ENCODE measurements at regions not wholly inside any gene's neighbourhood (a gene's known extent, or its start where the extent isn't known, plus 50 kb on each side); places are given as distances from the start of the nearest gene placed in this dataset.

- Histone ChIP-seq H3K4me1 (replicated peaks in 1 of 4; ENCODE audit: control insufficient read depth in 3 of 4, insufficient read depth in 4 of 4, low read length in 3 of 4) (no peaks in the 10 kb centered on the region), H2BK20ac (ENCODE audit: low read length) (no peak overlapping the region), H4K5ac (ENCODE audit: insufficient read length, low read depth, low read length) (no peak overlapping the region), H3K79me2 (ENCODE audit: control insufficient read depth in 1 of 2, insufficient read depth in 2 of 2, low read length in 2 of 2) (no peaks in the 10 kb centered on the region), H3K14ac (ENCODE audit: insufficient read length) (no peak overlapping the region), H3K23ac (ENCODE audit: insufficient read length) (no peak overlapping the region), H3K4me2 (ENCODE audit: insufficient read depth in 1 of 2, low read depth in 2 of 2, low read length in 2 of 2) (no peak overlapping the region), H3K9ac (replicated peaks in 1 of 4; ENCODE audit: extremely low read depth in 1 of 4, low read depth in 3 of 4, low read length in 3 of 4) (no peak overlapping the region), H3K36me3 (ENCODE audit: control insufficient read depth in 2 of 4, insufficient read depth in 4 of 4, low read length in 3 of 4) (no peaks in the 10 kb centered on the region), H2BK12ac (ENCODE audit: low read depth, low read length) (no peak overlapping the region), H3K79me1 (ENCODE audit: low read depth, low read length) (no peaks in the 10 kb centered on the region), H3K27me3 (replicated peaks in 1 of 4; ENCODE audit: control insufficient read depth in 3 of 4, extremely low read depth in 1 of 4, insufficient read depth in 3 of 4, low read length in 3 of 4) (no peaks in the 10 kb centered on the region), H3K18ac (ENCODE audit: extremely low read depth, low read length) (no peak overlapping the region), H4K8ac (ENCODE audit: extremely low read depth, insufficient read depth, low read length) (no peak overlapping the region), H3K4me3 (ENCODE audit: extremely low read depth in 1 of 4, insufficient read depth in 2 of 4, low read depth in 3 of 4, low read length in 4 of 4) (no peak overlapping the region), H2BK15ac (ENCODE audit: low read length) (no peak overlapping the region), H2AK5ac (ENCODE audit: low read depth, low read length) (no peak overlapping the region), H4K20me1 (replicated peaks in 1 of 2; ENCODE audit: control insufficient read depth in 1 of 2, insufficient read depth in 2 of 2, low read length in 2 of 2) (no peaks in the 10 kb centered on the region), H3K23me2 (ENCODE audit: low read depth, low read length) (no peaks in the 10 kb centered on the region), H2BK5ac (ENCODE audit: low read depth, low read length) (no peak overlapping the region), H2AFZ (ENCODE audit: low read length) (no peak overlapping the region), H3K9me3 (ENCODE audit: insufficient read depth in 2 of 2, low read depth in 1 of 2, low read length in 1 of 2) (peaks cover 8 to 17% of the 10 kb centered on the region in 2 experiments), H2BK120ac (replicated peaks; ENCODE audit: low read depth, low read length) (no peak overlapping the region), H3K56ac (replicated peaks; ENCODE audit: insufficient read length, low read depth, low read length) (no peak overlapping the region), H4K91ac (replicated peaks; ENCODE audit: insufficient read length, low read length) (no peak overlapping the region), H3K27ac (ENCODE audit: low read depth, low read length) (no peak overlapping the region), H3K4ac (replicated peaks; ENCODE audit: insufficient read length, low read depth, low read length) (no peak overlapping the region)
- WGBS, 2 experiments (ENCODE audit: extremely low coverage in 1 of 2, insufficient coverage in 1 of 2, insufficient read length in 1 of 2, insufficient replicate concordance in 2 of 2, low coverage in 1 of 2, low lambda C conversion rate in 2 of 2, missing lambda C conversion rate in 1 of 2): 93% methylated on average over 2 of the region's 2 CpGs; no CpG with 5 or more reads in 1 of the 2 experiments
- DNase-seq (ENCODE audit: low read depth in 1 of 2, low spot score in 2 of 2) (no peak), FAIRE-seq (no peak)
- CTCF ChIA-PET (ENCODE audit: partially characterized antibody): interaction anchor here (0.6 to 1.2 kb wide), 2 partner anchors 12 to 33 kb away, joined by 3 read pairs; no protein-coding TSS in a partner anchor
- TF ChIP-seq POLR2AphosphoS5 (IDR thresholded peaks at IDR 0.05; ENCODE audit: low read depth, low read length): no peak
- TF ChIP-seq RFX5 (IDR thresholded peaks at IDR 0.05; ENCODE audit: borderline replicate concordance, low read depth, low read length): no peak
- no peak for TF ChIP-seq TAF1 (IDR thresholded peaks at IDR 0.05; ENCODE audit: low read depth, low read length)
- no peak for TF ChIP-seq SP1 (IDR thresholded peaks at IDR 0.05; ENCODE audit: low read depth, low read length)
- TF ChIP-seq GABPA (IDR thresholded peaks at IDR 0.05; ENCODE audit: borderline replicate concordance, insufficient read depth, low read length): no peak
- no peak for TF ChIP-seq SIN3A (conservative IDR thresholded peaks at IDR 0.05 in 1 of 2, IDR thresholded peaks at IDR 0.05 in 1 of 2; ENCODE audit: low read depth in 1 of 2, low read length in 2 of 2)
- no peak for TF ChIP-seq ATF3 (IDR thresholded peaks at IDR 0.05; ENCODE audit: insufficient read depth, low read depth, low read length)
- TF ChIP-seq PHF8 (conservative IDR thresholded peaks at IDR 0.05; ENCODE audit: low read depth, low read length): no peak
- POLR2A ChIA-PET (ENCODE audit: partially characterized antibody): no interaction called here
Observed at GRCh38 chr1:61581251-61581650, 143.7 kb downstream of the TM2D1 start.
